ENCODE measurements at regions not wholly inside any gene's neighbourhood (a gene's known extent, or its start where the extent isn't known, plus 50 kb on each side); places are given as distances from the start of the nearest gene placed in this dataset.

DNA sequence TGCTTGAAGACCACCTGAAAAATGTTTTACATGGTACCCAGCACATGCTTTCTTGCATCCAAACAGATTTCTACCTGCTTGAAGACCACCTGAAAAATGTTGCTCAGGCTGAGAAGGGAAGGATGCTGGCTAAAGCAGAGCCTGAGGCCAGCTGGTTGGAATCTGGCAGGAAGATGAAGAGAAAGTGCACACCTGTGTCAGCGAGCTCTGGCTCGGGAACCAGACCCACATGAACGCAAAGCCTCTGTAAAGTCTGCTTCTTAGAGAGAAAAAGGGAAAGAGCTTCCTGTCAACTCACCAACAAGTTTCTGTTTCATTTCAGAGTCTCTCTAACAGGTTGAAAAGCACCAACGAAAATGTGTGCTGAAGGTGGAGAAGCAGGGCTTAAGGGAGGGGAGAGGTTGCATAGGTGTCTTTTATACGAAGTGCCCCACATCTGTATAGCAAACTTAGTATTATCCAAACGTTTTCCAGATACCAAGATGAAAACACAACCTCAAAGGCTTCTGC is 226.0 kb downstream of the TOX3 start:
- POLR2A ChIA-PET = no interaction called here
- no TSS peak for BruUV-seq (replicated peaks)
- no peak overlapping the region for H3K27ac ChIP-seq (ENCODE audit: low read depth, low read length)
- no peak overlapping the region for H3K4me3 ChIP-seq (replicated peaks in 1 of 2; ENCODE audit: low read depth in 1 of 2, low read length in 2 of 2)
- H3K27me3 ChIP-seq (ENCODE audit: insufficient read depth, low read length) = no peaks in the 10 kb centered on the region
- no peak for DNase-seq (ENCODE audit: low read depth, low spot score)
- H3K4me1 ChIP-seq (ENCODE audit: control insufficient read depth in 1 of 2, insufficient read depth in 2 of 2, low read length in 2 of 2) = no peaks in the 10 kb centered on the region
- TF ChIP-seq JUND (IDR thresholded peaks at IDR 0.05) = no peak
- TF ChIP-seq EZH2 (IDR thresholded peaks at IDR 0.05) = no peak
- no peak for TF ChIP-seq CBX3 (IDR thresholded peaks at IDR 0.05; ENCODE audit: low read depth)
- TF ChIP-seq, protein P1, sequence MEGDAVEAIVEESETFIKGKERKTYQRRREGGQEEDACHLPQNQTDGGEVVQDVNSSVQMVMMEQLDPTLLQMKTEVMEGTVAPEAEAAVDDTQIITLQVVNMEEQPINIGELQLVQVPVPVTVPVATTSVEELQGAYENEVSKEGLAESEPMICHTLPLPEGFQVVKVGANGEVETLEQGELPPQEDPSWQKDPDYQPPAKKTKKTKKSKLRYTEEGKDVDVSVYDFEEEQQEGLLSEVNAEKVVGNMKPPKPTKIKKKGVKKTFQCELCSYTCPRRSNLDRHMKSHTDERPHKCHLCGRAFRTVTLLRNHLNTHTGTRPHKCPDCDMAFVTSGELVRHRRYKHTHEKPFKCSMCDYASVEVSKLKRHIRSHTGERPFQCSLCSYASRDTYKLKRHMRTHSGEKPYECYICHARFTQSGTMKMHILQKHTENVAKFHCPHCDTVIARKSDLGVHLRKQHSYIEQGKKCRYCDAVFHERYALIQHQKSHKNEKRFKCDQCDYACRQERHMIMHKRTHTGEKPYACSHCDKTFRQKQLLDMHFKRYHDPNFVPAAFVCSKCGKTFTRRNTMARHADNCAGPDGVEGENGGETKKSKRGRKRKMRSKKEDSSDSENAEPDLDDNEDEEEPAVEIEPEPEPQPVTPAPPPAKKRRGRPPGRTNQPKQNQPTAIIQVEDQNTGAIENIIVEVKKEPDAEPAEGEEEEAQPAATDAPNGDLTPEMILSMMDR (IDR thresholded peaks at IDR 0.05 in 2 of 3, conservative IDR thresholded peaks at IDR 0.05 in 1 of 3; ENCODE audit: borderline replicate concordance in 1 of 3, insufficient read depth in 1 of 3, low read depth in 2 of 3, low read length in 2 of 3) = no peak
- no peak for TF ChIP-seq EZH2phosphoT487 (IDR thresholded peaks at IDR 0.05; ENCODE audit: borderline replicate concordance)
- TF ChIP-seq SP1 (IDR thresholded peaks at IDR 0.05; ENCODE audit: low read depth) = no peak
- TF ChIP-seq, protein P2, sequence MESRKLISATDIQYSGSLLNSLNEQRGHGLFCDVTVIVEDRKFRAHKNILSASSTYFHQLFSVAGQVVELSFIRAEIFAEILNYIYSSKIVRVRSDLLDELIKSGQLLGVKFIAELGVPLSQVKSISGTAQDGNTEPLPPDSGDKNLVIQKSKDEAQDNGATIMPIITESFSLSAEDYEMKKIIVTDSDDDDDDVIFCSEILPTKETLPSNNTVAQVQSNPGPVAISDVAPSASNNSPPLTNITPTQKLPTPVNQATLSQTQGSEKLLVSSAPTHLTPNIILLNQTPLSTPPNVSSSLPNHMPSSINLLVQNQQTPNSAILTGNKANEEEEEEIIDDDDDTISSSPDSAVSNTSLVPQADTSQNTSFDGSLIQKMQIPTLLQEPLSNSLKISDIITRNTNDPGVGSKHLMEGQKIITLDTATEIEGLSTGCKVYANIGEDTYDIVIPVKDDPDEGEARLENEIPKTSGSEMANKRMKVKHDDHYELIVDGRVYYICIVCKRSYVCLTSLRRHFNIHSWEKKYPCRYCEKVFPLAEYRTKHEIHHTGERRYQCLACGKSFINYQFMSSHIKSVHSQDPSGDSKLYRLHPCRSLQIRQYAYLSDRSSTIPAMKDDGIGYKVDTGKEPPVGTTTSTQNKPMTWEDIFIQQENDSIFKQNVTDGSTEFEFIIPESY (IDR thresholded peaks at IDR 0.05; ENCODE audit: extremely low read depth, insufficient replicate concordance, low read length) = no peak
- no peak for TF ChIP-seq ZFX (IDR thresholded peaks at IDR 0.05)
- TF ChIP-seq TCF7L2 (IDR thresholded peaks at IDR 0.05; ENCODE audit: borderline replicate concordance, extremely low read depth, insufficient read depth, insufficient read length) = no peak
- no peak for TF ChIP-seq YY1 (IDR thresholded peaks at IDR 0.05; ENCODE audit: extremely low read depth, insufficient replicate concordance, low read depth, low read length)
- TF ChIP-seq, protein P3, sequence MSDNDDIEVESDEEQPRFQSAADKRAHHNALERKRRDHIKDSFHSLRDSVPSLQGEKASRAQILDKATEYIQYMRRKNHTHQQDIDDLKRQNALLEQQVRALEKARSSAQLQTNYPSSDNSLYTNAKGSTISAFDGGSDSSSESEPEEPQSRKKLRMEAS (IDR thresholded peaks at IDR 0.05) = no peak
- TF ChIP-seq ELF1 (IDR thresholded peaks at IDR 0.05; ENCODE audit: borderline replicate concordance, low read depth) = no peak
- TF ChIP-seq EGR1 (IDR thresholded peaks at IDR 0.05; ENCODE audit: low read depth) = no peak
- no peak for TF ChIP-seq FOSL1 (IDR thresholded peaks at IDR 0.05; ENCODE audit: low read depth)
- TF ChIP-seq ZNF274 (IDR thresholded peaks at IDR 0.05; ENCODE audit: low read depth, low read length) = no peak
- no peak for TF ChIP-seq SIN3A (IDR thresholded peaks at IDR 0.05; ENCODE audit: low read depth)
- TF ChIP-seq, protein P4, sequence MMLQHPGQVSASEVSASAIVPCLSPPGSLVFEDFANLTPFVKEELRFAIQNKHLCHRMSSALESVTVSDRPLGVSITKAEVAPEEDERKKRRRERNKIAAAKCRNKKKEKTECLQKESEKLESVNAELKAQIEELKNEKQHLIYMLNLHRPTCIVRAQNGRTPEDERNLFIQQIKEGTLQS (IDR thresholded peaks at IDR 0.05) = no peak
- TF ChIP-seq, protein P5, sequence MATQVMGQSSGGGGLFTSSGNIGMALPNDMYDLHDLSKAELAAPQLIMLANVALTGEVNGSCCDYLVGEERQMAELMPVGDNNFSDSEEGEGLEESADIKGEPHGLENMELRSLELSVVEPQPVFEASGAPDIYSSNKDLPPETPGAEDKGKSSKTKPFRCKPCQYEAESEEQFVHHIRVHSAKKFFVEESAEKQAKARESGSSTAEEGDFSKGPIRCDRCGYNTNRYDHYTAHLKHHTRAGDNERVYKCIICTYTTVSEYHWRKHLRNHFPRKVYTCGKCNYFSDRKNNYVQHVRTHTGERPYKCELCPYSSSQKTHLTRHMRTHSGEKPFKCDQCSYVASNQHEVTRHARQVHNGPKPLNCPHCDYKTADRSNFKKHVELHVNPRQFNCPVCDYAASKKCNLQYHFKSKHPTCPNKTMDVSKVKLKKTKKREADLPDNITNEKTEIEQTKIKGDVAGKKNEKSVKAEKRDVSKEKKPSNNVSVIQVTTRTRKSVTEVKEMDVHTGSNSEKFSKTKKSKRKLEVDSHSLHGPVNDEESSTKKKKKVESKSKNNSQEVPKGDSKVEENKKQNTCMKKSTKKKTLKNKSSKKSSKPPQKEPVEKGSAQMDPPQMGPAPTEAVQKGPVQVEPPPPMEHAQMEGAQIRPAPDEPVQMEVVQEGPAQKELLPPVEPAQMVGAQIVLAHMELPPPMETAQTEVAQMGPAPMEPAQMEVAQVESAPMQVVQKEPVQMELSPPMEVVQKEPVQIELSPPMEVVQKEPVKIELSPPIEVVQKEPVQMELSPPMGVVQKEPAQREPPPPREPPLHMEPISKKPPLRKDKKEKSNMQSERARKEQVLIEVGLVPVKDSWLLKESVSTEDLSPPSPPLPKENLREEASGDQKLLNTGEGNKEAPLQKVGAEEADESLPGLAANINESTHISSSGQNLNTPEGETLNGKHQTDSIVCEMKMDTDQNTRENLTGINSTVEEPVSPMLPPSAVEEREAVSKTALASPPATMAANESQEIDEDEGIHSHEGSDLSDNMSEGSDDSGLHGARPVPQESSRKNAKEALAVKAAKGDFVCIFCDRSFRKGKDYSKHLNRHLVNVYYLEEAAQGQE (IDR thresholded peaks at IDR 0.05; ENCODE audit: low read depth) = no peak
- no peak for TF ChIP-seq CEBPB (IDR thresholded peaks at IDR 0.05; ENCODE audit: low read depth)
- TF ChIP-seq RAD21 (IDR thresholded peaks at IDR 0.05; ENCODE audit: low read depth) = no peak
- no peak for ATAC-seq
- H3K9ac ChIP-seq (ENCODE audit: low read length) = no peak overlapping the region
- CTCF ChIA-PET = no interaction called here
- no peaks in the 10 kb centered on the region for H3K9me2 ChIP-seq (ENCODE audit: insufficient read depth)
- H4K20me1 ChIP-seq (ENCODE audit: insufficient read depth) = no peaks in the 10 kb centered on the region
- H3K79me2 ChIP-seq (ENCODE audit: insufficient read depth, low read length) = no peaks in the 10 kb centered on the region
- peaks cover 0 to 23% of the 10 kb centered on the region in 2 experiments; a peak in 2 of 4 replicates for H3K9me3 ChIP-seq (ENCODE audit: control insufficient read depth in 1 of 2, insufficient read depth in 1 of 2, low read depth in 1 of 2, low read length in 2 of 2)
- RAD21 ChIA-PET (ENCODE audit: low non-redundant PET in 1 of 2, low total read pairs in 2 of 2, uncharacterized antibody in 2 of 2, unreplicated experiment in 2 of 2) = no interaction called here
- no peaks in the 10 kb centered on the region for H3K36me3 ChIP-seq (ENCODE audit: control insufficient read depth in 1 of 2, insufficient read depth in 2 of 2, low read length in 2 of 2)
- no peak overlapping the region for H2AFZ ChIP-seq (ENCODE audit: low read depth, low read length, poor library complexity, severe bottlenecking)
- H3K4me2 ChIP-seq (ENCODE audit: low read length) = no peak overlapping the region
- intact Hi-C loops (cut with micrococcal nuclease) = no loop called here
